GM10248 (cell line): ENCODE measurements at regions not wholly inside any gene's neighbourhood (a gene's known extent, or its start where the extent isn't known, plus 50 kb on each side); places are given as distances from the start of the nearest gene placed in this dataset.

Experiments
- CTCF ChIA-PET: fragments of 300-600 bp; sonication (Branson Sonifier 250); formaldehyde crosslinking; extraction: SDS; loops from one replicate; lab custom pipeline; 2021; ENCODE audit warnings: antibody characterized with exemption; lab: Yijun Ruan, JAX
- POLR2A ChIA-PET: fragments of 350-650 bp; sonication (Branson Sonifier 250); formaldehyde crosslinking; extraction: SDS; loops from one replicate; lab custom pipeline; 2020; ENCODE audit warnings: antibody characterized with exemption; lab: Yijun Ruan, JAX
- DNase-seq: peaks from one replicate; pipeline ENCODE4 v3.0.0; 2012; ENCODE audit errors: extremely low spot score
- CTCF ChIP-seq: IDR thresholded peaks from 2 replicates; pipeline ENCODE4 v1.5.1; 2012; ENCODE audit warnings: mild to moderate bottlenecking, low read depth; ENCODE audit errors: extremely low read depth, missing control alignments, control extremely low read depth

- DNase-seq: no peak
- no peak for TF ChIP-seq CTCF
- CTCF ChIA-PET: no interaction called here
- POLR2A ChIA-PET: no interaction called here
Measured at GRCh38 chr14:42856106-42856505, 1249.4 kb downstream of the LRFN5 start.

- ChIA-PET CTCF (no interaction called here), POLR2A (no interaction called here)
- DNase-seq: no peak
- TF ChIP-seq CTCF: no peak
Measured at GRCh38 chr14:42855085-42855484, 1248.4 kb downstream of the LRFN5 start.

GRCh38 chr14:42854061-42854460 is 1247.4 kb downstream of the LRFN5 start:
- POLR2A ChIA-PET: no interaction called here
- TF ChIP-seq CTCF: no peak
- DNase-seq: no peak
- CTCF ChIA-PET: interaction anchor here (1.4 kb wide), 1 partner anchor 15 kb away, joined by 3 read pairs; no protein-coding TSS in a partner anchor

GRCh38 chr14:42848652-42849051 is 1242.0 kb downstream of the LRFN5 start:
- no peak for DNase-seq
- POLR2A ChIA-PET: no interaction called here
- CTCF ChIA-PET: no interaction called here
- no peak for TF ChIP-seq CTCF

GRCh38 chr14:42814817-42815216 is 1208.1 kb downstream of the LRFN5 start:
- no peak for TF ChIP-seq CTCF
- ChIA-PET CTCF (no interaction called here), POLR2A (no interaction called here)
- DNase-seq: no peak

GRCh38 chr14:42806909-42807315 is 1200.2 kb downstream of the LRFN5 start:
- POLR2A ChIA-PET: no interaction called here
- no peak for DNase-seq
- CTCF ChIA-PET: no interaction called here
- TF ChIP-seq CTCF: no peak

- POLR2A ChIA-PET: no interaction called here
- CTCF ChIA-PET: no interaction called here
- no peak for TF ChIP-seq CTCF
- no peak for DNase-seq
Measured at GRCh38 chr14:42804141-42804540, 1197.5 kb downstream of the LRFN5 start.
